HEK293 (cell line): ENCODE measurements at regions not wholly inside any gene's neighbourhood (a gene's known extent, or its start where the extent isn't known, plus 50 kb on each side); places are given as distances from the start of the nearest gene placed in this dataset.
A peak's percentile ranks its signal among the peaks of the same experiment; 100 is the strongest.

Experiments used
- CTCF ChIA-PET: fragments of 350-600 bp; formaldehyde crosslinking; extraction: SDS; loops from one replicate; lab custom pipeline; 2021; ENCODE audit warnings: antibody characterized with exemption; lab: Yijun Ruan, JAX
- POLR2A ChIA-PET: fragments of 300-600 bp; formaldehyde crosslinking; extraction: SDS; loops from one replicate; lab custom pipeline; 2020; ENCODE audit warnings: antibody characterized with exemption, inconsistent platforms; lab: Yijun Ruan, JAX
- H3K27ac ChIP-seq: fragments of 200-500 bp; sonication (Bioruptor generic); 2 replicates; pipeline ENCODE4 v1.5.1; 2014; ENCODE audit warnings: low read depth, low read length, control low read depth, inconsistent platforms; ENCODE audit errors: extremely low read depth
- H3K36me3 ChIP-seq, 2 experiments: fragments of 200-500 bp in 1 of 2; sonication (Bioruptor generic) in 1 of 2; 1 replicate in 1 of 2; 2 replicates in 1 of 2; pipeline ENCODE4 v1.5.1; 2014 to 2017; ENCODE audit warnings: inconsistent platforms in 2 of 2, low read length in 2 of 2; ENCODE audit not compliant: control insufficient read depth in 2 of 2, insufficient read depth in 1 of 2
- H3K4me1 ChIP-seq: fragments of 200-500 bp; sonication (Bioruptor generic); 2 replicates; pipeline ENCODE4 v1.5.1; 2014; ENCODE audit warnings: mild to moderate bottlenecking, low read length, inconsistent platforms; ENCODE audit not compliant: control insufficient read depth, insufficient read depth
- H3K4me3 ChIP-seq: 2 replicates; pipeline ENCODE4 v1.5.1; 2011; ENCODE audit warnings: low read depth, mild to moderate bottlenecking, control low read depth, low read length, moderate library complexity
- H3K9me3 ChIP-seq: fragments of 200-500 bp; sonication (Bioruptor generic); 2 replicates; pipeline ENCODE4 v1.5.1; 2014; ENCODE audit warnings: low read depth, low read length, inconsistent platforms; ENCODE audit not compliant: control insufficient read depth, insufficient read depth
- GLI4 ChIP-seq: fragments of 450-650 bp; formaldehyde crosslinking; IDR thresholded peaks from 2 replicates; pipeline ENCODE4 v1.5.1; 2016; ENCODE audit warnings: missing biosample characterization, missing genetic modification characterization
- HOXA7 ChIP-seq: sonication (generic); formaldehyde crosslinking; IDR thresholded peaks from 2 replicates; pipeline ENCODE4 v1.8.1; 2022; ENCODE audit warnings: missing genetic modification reagents, borderline replicate concordance
- SCRT1 ChIP-seq: fragments of 450-650 bp; formaldehyde crosslinking; IDR thresholded peaks from 2 replicates; pipeline ENCODE4 v1.5.1; 2016; ENCODE audit warnings: missing biosample characterization, missing genetic modification characterization, borderline replicate concordance
- ZBTB21 ChIP-seq: fragments of 450-650 bp; formaldehyde crosslinking; IDR thresholded peaks from 2 replicates; pipeline ENCODE4 v1.5.1; 2017; ENCODE audit warnings: missing biosample characterization, missing genetic modification characterization
- ZNF157 ChIP-seq: fragments of 450-650 bp; formaldehyde crosslinking; IDR thresholded peaks from 2 replicates; pipeline ENCODE4 v1.5.1; 2016; ENCODE audit warnings: missing biosample characterization, missing genetic modification characterization
- ZNF24 ChIP-seq: fragments of 450-650 bp; formaldehyde crosslinking; IDR thresholded peaks from 2 replicates; pipeline ENCODE4 v1.5.1; 2016; ENCODE audit warnings: missing biosample characterization, missing genetic modification characterization
- ZNF274 ChIP-seq, 2 experiments: fragments of 200-500 bp in 1 of 2; fragments of 450-650 bp in 1 of 2; sonication (Bioruptor generic) in 1 of 2; formaldehyde crosslinking in 1 of 2; IDR thresholded peaks; 2 replicates each; pipeline versions ENCODE4 v1.5.1 to v1.6.1; 2014 to 2016; ENCODE audit warnings: borderline replicate concordance in 1 of 2, inconsistent platforms in 1 of 2, low read length in 1 of 2, missing biosample characterization in 1 of 2, missing genetic modification characterization in 1 of 2
- ZNF311 ChIP-seq: fragments of 450-650 bp; formaldehyde crosslinking; IDR thresholded peaks from 2 replicates; pipeline ENCODE4 v1.5.1; 2017; ENCODE audit warnings: missing biosample characterization, missing genetic modification characterization, borderline replicate concordance
- ZNF416 ChIP-seq: fragments of 450-650 bp; formaldehyde crosslinking; IDR thresholded peaks from 2 replicates; pipeline ENCODE4 v1.5.1; 2016; ENCODE audit warnings: missing biosample characterization, missing genetic modification characterization
- ZNF701 ChIP-seq: fragments of 450-650 bp; formaldehyde crosslinking; IDR thresholded peaks from 2 replicates; pipeline ENCODE4 v1.5.1; 2016; ENCODE audit warnings: missing biosample characterization, missing genetic modification characterization
- ZSCAN30 ChIP-seq: fragments of 450-650 bp; IDR thresholded peaks from 2 replicates; pipeline ENCODE4 v1.5.1; 2018; ENCODE audit warnings: missing biosample characterization, mild to moderate bottlenecking, missing genetic modification characterization, moderate library complexity
- TF ChIP-seq, protein P1 (sequence below): fragments of 450-650 bp; formaldehyde crosslinking; IDR thresholded peaks from 2 replicates; pipeline ENCODE4 v1.5.1; 2016; ENCODE audit warnings: missing biosample characterization, missing genetic modification characterization
- TF ChIP-seq, protein P2 (sequence below): fragments of 450-650 bp; formaldehyde crosslinking; IDR thresholded peaks from 2 replicates; pipeline ENCODE4 v1.5.1; 2016; ENCODE audit warnings: missing biosample characterization, missing genetic modification characterization, borderline replicate concordance
- TF ChIP-seq, protein P3 (sequence below): fragments of 450-650 bp; formaldehyde crosslinking; IDR thresholded peaks from 2 replicates; pipeline ENCODE4 v1.5.1; 2016; ENCODE audit warnings: missing biosample characterization, missing genetic modification characterization
- TF ChIP-seq, protein P4 (sequence below): fragments of 450-650 bp; formaldehyde crosslinking; IDR thresholded peaks from 2 replicates; pipeline ENCODE4 v1.5.1; 2016; ENCODE audit warnings: missing biosample characterization, missing genetic modification characterization
- TF ChIP-seq, protein P5 (sequence below): fragments of 450-650 bp; formaldehyde crosslinking; IDR thresholded peaks from 2 replicates; pipeline ENCODE4 v1.5.1; 2016; ENCODE audit warnings: missing biosample characterization, missing genetic modification characterization

DNA sequence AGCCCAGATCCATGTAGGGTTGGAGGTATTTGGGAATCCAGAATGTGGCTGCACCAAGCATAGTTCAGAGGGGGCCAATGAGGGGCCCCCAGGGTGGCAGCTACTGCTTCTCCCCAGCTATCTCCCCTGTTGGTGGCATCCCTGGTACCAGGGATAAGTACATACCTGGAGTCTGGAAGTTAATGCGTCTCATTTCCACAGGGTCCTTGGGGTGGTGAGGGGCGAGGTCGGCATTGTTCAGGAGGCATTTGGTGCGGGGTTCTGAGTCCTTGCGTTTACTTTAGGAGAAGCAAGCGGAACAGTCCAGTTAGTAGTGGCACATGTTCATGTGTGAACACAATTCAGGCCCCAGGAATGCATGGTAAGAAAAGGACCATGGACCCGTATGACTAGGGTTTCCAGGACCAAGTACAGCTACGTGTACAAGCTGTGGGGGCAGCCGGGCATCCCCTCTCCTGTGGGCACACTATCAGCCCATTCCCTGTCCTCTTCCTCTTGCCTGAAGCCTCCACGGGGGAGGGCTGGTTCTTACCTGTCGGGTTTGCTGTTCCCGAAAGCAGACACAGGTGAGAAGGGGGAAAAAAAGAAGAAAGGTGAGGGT, 122.3 kb downstream of the PTPRS start:
- POLR2A ChIA-PET, result no interaction called here
- no peaks in the 10 kb centered on the region for H3K9me3 ChIP-seq
- CTCF ChIA-PET, result interaction anchor here (0.6 to 1.2 kb wide), 2 partner anchors 8 to 41 kb away, joined by 3 to 4 read pairs; no protein-coding TSS in a partner anchor
- peaks cover 4 to 83% of the 10 kb centered on the region in 2 experiments; a peak in 2 of 3 replicates for H3K36me3 ChIP-seq
- no peak for TF ChIP-seq ZNF274 (IDR thresholded peaks at IDR 0.05; ENCODE audit: low read length)
- no peak for TF ChIP-seq ZNF274 (tag by site-specific recombination; IDR thresholded peaks at IDR 0.05; ENCODE audit: borderline replicate concordance)
- TF ChIP-seq ZNF416 (tag by site-specific recombination), result no peak
- TF ChIP-seq ZNF157 (tag by site-specific recombination), result peak; percentile 93
- no peak for TF ChIP-seq SCRT1 (tag by site-specific recombination)
- H3K4me1 ChIP-seq, result no peaks in the 10 kb centered on the region
- no peak overlapping the region for H3K27ac ChIP-seq
- H3K4me3 ChIP-seq, result no peak overlapping the region

DNA sequence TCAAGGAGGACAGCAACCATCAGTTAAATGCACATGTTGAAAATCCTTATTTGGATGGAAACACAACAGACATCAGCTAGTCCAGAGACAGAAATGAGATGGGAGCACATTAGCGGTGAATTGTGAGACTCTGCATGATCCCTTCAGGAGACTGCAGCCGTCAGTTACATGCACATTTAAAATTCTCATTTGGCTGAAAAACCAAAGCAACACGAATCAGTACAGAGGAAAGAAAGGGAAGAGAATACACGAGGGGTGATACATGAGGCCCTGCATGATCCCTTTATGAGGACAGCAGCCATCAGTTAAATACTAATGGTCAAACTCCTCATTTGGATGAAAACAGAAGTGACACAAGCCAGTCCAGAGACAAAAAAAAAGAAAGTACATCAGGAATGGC, 123.4 kb downstream of the PTPRS start:
- POLR2A ChIA-PET, result no interaction called here
- no peaks in the 10 kb centered on the region for H3K9me3 ChIP-seq
- CTCF ChIA-PET, result interaction anchor here (0.6 to 2.0 kb wide), 2 partner anchors 9 to 168 kb away, joined by 4 to 5 read pairs; no protein-coding TSS in a partner anchor
- no peak overlapping the region for H3K4me3 ChIP-seq
- TF ChIP-seq, protein P1, sequence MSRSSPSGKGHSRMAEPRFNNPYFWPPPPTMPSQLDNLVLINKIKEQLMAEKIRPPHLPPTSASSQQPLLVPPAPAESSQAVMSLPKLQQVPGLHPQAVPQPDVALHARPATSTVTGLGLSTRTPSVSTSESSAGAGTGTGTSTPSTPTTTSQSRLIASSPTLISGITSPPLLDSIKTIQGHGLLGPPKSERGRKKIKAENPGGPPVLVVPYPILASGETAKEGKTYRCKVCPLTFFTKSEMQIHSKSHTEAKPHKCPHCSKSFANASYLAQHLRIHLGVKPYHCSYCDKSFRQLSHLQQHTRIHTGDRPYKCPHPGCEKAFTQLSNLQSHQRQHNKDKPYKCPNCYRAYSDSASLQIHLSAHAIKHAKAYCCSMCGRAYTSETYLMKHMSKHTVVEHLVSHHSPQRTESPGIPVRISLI (tag by site-specific recombination), result no peak
- no peak for TF ChIP-seq ZBTB21
- TF ChIP-seq GLI4 (tag by site-specific recombination), result no peak
- TF ChIP-seq SCRT1 (tag by site-specific recombination), result no peak
- TF ChIP-seq, protein P2, sequence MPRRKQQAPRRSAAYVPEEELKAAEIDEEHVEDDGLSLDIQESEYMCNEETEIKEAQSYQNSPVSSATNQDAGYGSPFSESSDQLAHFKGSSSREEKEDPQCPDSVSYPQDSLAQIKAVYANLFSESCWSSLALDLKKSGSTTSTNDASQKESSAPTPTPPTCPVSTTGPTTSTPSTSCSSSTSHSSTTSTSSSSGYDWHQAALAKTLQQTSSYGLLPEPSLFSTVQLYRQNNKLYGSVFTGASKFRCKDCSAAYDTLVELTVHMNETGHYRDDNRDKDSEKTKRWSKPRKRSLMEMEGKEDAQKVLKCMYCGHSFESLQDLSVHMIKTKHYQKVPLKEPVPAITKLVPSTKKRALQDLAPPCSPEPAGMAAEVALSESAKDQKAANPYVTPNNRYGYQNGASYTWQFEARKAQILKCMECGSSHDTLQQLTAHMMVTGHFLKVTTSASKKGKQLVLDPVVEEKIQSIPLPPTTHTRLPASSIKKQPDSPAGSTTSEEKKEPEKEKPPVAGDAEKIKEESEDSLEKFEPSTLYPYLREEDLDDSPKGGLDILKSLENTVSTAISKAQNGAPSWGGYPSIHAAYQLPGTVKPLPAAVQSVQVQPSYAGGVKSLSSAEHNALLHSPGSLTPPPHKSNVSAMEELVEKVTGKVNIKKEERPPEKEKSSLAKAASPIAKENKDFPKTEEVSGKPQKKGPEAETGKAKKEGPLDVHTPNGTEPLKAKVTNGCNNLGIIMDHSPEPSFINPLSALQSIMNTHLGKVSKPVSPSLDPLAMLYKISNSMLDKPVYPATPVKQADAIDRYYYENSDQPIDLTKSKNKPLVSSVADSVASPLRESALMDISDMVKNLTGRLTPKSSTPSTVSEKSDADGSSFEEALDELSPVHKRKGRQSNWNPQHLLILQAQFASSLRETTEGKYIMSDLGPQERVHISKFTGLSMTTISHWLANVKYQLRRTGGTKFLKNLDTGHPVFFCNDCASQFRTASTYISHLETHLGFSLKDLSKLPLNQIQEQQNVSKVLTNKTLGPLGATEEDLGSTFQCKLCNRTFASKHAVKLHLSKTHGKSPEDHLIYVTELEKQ, result no peak
- no peak for TF ChIP-seq HOXA7
- peak; percentile 99 for TF ChIP-seq ZSCAN30
- no peak overlapping the region for H3K27ac ChIP-seq
- no peaks in the 10 kb centered on the region for H3K4me1 ChIP-seq
- peaks cover 4 to 92% of the 10 kb centered on the region in 2 experiments; a peak in 2 of 3 replicates for H3K36me3 ChIP-seq

DNA sequence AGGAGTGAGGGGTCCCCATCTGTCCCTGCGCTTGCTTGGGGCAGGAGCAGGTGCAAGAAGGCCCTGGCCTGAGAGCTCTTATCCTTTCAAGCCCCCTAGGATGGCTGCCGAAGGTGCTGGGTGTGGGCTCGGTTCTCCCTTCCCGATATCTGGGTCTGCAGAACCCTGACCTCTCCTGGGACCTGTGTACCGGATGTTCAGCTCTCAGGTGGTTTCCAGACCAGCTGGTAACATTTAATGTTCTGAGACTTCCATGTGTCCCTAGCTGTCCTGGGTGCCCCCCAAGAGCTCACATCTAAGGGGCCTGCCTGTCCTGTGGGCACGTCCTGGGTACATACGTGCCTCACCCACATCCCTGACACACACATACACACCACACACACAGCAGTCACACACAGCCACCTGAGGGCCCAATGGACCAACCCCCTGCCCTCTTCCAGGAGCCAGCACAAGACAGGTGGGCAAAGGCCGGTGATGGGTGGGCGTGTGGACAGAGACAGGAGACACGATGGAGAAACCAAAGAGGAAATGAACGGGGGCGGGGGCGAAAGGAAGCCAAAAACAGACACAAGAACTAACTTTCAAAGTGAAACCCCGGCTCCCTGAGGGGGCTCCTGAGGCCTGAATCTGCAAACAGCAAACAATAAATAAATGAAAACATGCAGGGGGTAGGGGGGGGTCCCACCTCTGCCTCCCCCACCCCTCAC, 124.3 kb downstream of the PTPRS start:
- ChIA-PET CTCF (interaction anchor here (0.7 to 2.0 kb wide), 3 partner anchors 8 to 162 kb away, joined by 3 to 5 read pairs (median 3); no protein-coding TSS in a partner anchor), POLR2A (no interaction called here)
- Histone ChIP-seq H3K36me3 (peaks cover 4 to 94% of the 10 kb centered on the region in 2 experiments; a peak in 2 of 3 replicates), H3K4me1 (no peaks in the 10 kb centered on the region), H3K4me3 (no peak overlapping the region), H3K27ac (no peak overlapping the region), H3K9me3 (no peaks in the 10 kb centered on the region)
- TF ChIP-seq, protein P3, sequence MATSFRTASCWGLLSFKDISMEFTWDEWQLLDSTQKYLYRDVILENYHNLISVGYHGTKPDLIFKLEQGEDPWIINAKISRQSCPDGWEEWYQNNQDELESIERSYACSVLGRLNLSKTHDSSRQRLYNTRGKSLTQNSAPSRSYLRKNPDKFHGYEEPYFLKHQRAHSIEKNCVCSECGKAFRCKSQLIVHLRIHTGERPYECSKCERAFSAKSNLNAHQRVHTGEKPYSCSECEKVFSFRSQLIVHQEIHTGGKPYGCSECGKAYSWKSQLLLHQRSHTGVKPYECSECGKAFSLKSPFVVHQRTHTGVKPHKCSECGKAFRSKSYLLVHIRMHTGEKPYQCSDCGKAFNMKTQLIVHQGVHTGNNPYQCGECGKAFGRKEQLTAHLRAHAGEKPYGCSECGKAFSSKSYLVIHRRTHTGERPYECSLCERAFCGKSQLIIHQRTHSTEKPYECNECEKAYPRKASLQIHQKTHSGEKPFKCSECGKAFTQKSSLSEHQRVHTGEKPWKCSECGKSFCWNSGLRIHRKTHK (tag by site-specific recombination), result no peak
- TF ChIP-seq ZNF24 (tag by site-specific recombination) (no peak), ZNF311 (no peak), ZNF701 (tag by site-specific recombination) (no peak)
- TF ChIP-seq, protein P4, sequence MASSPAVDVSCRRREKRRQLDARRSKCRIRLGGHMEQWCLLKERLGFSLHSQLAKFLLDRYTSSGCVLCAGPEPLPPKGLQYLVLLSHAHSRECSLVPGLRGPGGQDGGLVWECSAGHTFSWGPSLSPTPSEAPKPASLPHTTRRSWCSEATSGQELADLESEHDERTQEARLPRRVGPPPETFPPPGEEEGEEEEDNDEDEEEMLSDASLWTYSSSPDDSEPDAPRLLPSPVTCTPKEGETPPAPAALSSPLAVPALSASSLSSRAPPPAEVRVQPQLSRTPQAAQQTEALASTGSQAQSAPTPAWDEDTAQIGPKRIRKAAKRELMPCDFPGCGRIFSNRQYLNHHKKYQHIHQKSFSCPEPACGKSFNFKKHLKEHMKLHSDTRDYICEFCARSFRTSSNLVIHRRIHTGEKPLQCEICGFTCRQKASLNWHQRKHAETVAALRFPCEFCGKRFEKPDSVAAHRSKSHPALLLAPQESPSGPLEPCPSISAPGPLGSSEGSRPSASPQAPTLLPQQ, result no peak
- TF ChIP-seq, protein P5, sequence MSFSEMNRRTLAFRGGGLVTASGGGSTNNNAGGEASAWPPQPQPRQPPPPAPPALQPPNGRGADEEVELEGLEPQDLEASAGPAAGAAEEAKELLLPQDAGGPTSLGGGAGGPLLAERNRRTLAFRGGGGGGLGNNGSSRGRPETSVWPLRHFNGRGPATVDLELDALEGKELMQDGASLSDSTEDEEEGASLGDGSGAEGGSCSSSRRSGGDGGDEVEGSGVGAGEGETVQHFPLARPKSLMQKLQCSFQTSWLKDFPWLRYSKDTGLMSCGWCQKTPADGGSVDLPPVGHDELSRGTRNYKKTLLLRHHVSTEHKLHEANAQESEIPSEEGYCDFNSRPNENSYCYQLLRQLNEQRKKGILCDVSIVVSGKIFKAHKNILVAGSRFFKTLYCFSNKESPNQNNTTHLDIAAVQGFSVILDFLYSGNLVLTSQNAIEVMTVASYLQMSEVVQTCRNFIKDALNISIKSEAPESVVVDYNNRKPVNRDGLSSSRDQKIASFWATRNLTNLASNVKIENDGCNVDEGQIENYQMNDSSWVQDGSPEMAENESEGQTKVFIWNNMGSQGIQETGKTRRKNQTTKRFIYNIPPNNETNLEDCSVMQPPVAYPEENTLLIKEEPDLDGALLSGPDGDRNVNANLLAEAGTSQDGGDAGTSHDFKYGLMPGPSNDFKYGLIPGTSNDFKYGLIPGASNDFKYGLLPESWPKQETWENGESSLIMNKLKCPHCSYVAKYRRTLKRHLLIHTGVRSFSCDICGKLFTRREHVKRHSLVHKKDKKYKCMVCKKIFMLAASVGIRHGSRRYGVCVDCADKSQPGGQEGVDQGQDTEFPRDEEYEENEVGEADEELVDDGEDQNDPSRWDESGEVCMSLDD, result no peak
